ENCODE measurements at regions not wholly inside any gene's neighbourhood (a gene's known extent, or its start where the extent isn't known, plus 50 kb on each side); places are given as distances from the start of the nearest gene placed in this dataset.

GRCh38 chr18:33849731-33850130 lies 271.7 kb downstream of the ASXL3 start:
- TF ChIP-seq CTCF (IDR thresholded peaks at IDR 0.05; ENCODE audit: poor library complexity) (no peak), EZH2phosphoT487 (IDR thresholded peaks at IDR 0.05; ENCODE audit: low read depth, severe bottlenecking, unreplicated experiment) (no peak)

Data from hepatocyte (in vitro differentiated cells).